NCI-H774 (cell line): ENCODE measurements at regions not wholly inside any gene's neighbourhood (a gene's known extent, or its start where the extent isn't known, plus 50 kb on each side); places are given as distances from the start of the nearest gene placed in this dataset.

ENCODE experiments used
- DNase-seq: peaks from one replicate; lab custom pipeline; 2025; lab: John Stamatoyannopoulos, UW

- no peak for DNase-seq
Observed at GRCh38 chr12:3336606-3337311, 154.2 kb upstream of the PRMT8 start.

- no peak for DNase-seq
Observed at GRCh38 chr12:3337944-3338343, 153.1 kb upstream of the PRMT8 start.

GRCh38 chr12:3339221-3339620 lies 151.8 kb upstream of the PRMT8 start:
- DNase-seq, result no peak

- no peak for DNase-seq
Observed at GRCh38 chr12:3341594-3341993, 149.4 kb upstream of the PRMT8 start.

- peak; percentile 54 for DNase-seq
Observed at GRCh38 chr12:3342051-3342450, 149.0 kb upstream of the PRMT8 start.

GRCh38 chr12:3348055-3348454 lies 142.9 kb upstream of the PRMT8 start:
- no peak for DNase-seq

GRCh38 chr12:3350432-3350831 lies 140.6 kb upstream of the PRMT8 start:
- DNase-seq, result no peak

- no peak for DNase-seq
Observed at GRCh38 chr12:3351731-3352130, 139.3 kb upstream of the PRMT8 start.

- DNase-seq, result no peak
Observed at GRCh38 chr12:3352230-3352629, 138.8 kb upstream of the PRMT8 start.

- no peak for DNase-seq
Observed at GRCh38 chr12:3353621-3354020, 137.4 kb upstream of the PRMT8 start.

- no peak for DNase-seq
Observed at GRCh38 chr12:3354586-3354985, 136.4 kb upstream of the PRMT8 start.

- no peak for DNase-seq
Observed at GRCh38 chr12:3355378-3355900, 135.6 kb upstream of the PRMT8 start.

- no peak for DNase-seq
Observed at GRCh38 chr12:3357950-3358525, 133.0 kb upstream of the PRMT8 start.

- DNase-seq, result no peak
Observed at GRCh38 chr12:3359478-3359877, 131.5 kb upstream of the PRMT8 start.

GRCh38 chr12:3361146-3361545 lies 129.9 kb upstream of the PRMT8 start:
- no peak for DNase-seq

GRCh38 chr12:3362737-3363136 lies 128.3 kb upstream of the PRMT8 start:
- DNase-seq, result no peak

- no peak for DNase-seq
Observed at GRCh38 chr12:3363608-3364007, 127.4 kb upstream of the PRMT8 start.

- DNase-seq, result no peak
Observed at GRCh38 chr12:3364226-3364625, 126.8 kb upstream of the PRMT8 start.

- DNase-seq, result no peak
Observed at GRCh38 chr12:3364661-3365462, 126.1 kb upstream of the PRMT8 start.

GRCh38 chr12:3365463-3366411 lies 125.3 kb upstream of the PRMT8 start:
- DNase-seq, result peak; percentile 75

- DNase-seq, result no peak
Observed at GRCh38 chr12:3366451-3367110, 124.4 kb upstream of the PRMT8 start.
